ENCODE measurements at regions not wholly inside any gene's neighbourhood (a gene's known extent, or its start where the extent isn't known, plus 50 kb on each side); places are given as distances from the start of the nearest gene placed in this dataset.

DNA sequence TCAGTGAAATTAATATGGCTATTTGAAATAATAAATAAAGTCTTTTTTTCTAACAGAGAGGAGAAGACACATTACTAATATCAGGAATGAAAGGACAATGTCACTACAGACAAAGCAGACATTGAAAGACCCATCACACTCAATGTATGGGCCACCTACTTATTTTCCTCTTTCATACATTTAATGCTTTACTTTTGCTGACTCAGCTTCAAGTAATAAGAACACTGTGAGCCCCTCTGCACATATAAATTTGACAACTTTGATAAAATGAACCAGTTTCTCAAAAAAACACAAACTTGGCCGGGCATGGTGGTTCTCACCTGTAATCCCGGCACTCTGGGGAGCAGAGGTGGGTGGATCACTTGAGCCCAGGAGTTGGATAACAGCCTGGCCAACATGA, 664.2 kb upstream of the COBL start:
- TF ChIP-seq, protein P1, sequence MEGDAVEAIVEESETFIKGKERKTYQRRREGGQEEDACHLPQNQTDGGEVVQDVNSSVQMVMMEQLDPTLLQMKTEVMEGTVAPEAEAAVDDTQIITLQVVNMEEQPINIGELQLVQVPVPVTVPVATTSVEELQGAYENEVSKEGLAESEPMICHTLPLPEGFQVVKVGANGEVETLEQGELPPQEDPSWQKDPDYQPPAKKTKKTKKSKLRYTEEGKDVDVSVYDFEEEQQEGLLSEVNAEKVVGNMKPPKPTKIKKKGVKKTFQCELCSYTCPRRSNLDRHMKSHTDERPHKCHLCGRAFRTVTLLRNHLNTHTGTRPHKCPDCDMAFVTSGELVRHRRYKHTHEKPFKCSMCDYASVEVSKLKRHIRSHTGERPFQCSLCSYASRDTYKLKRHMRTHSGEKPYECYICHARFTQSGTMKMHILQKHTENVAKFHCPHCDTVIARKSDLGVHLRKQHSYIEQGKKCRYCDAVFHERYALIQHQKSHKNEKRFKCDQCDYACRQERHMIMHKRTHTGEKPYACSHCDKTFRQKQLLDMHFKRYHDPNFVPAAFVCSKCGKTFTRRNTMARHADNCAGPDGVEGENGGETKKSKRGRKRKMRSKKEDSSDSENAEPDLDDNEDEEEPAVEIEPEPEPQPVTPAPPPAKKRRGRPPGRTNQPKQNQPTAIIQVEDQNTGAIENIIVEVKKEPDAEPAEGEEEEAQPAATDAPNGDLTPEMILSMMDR (IDR thresholded peaks at IDR 0.05): no peak
- no peak for TF ChIP-seq POLR2A (IDR thresholded peaks at IDR 0.05)
- TF ChIP-seq POLR2AphosphoS5 (IDR thresholded peaks at IDR 0.05): no peak

Data from breast epithelium (tissue), 3 donors.